GM12878 (cell line): ENCODE measurements at regions not wholly inside any gene's neighbourhood (a gene's known extent, or its start where the extent isn't known, plus 50 kb on each side); places are given as distances from the start of the nearest gene placed in this dataset.

Source experiments
- BHLHE40 ChIP-seq, 2 experiments: fragments of 450-650 bp in 1 of 2; IDR thresholded peaks; 2 replicates each; pipeline ENCODE4 v1.6.1; 2011 to 2017; ENCODE audit warnings: low read depth in 2 of 2, borderline replicate concordance in 1 of 2, improper control_type of control experiment in 1 of 2, low read length in 1 of 2, mild to moderate bottlenecking in 1 of 2
- CEBPZ ChIP-seq: fragments of 150-350 bp; IDR thresholded peaks from 2 replicates; pipeline ENCODE4 v1.6.1; 2016; ENCODE audit warnings: low read depth, low read length
- DPF2 ChIP-seq: fragments of 450-650 bp; IDR thresholded peaks from 2 replicates; pipeline ENCODE4 v1.6.1; 2017; ENCODE audit warnings: mild to moderate bottlenecking
- EZH2 ChIP-seq: IDR thresholded peaks from 2 replicates; pipeline ENCODE4 v1.6.1; 2012; ENCODE audit warnings: low read depth, mild to moderate bottlenecking, control low read depth, inconsistent platforms, low read length, borderline replicate concordance; ENCODE audit not compliant: control insufficient read depth
- IKZF1 ChIP-seq: fragments of 450-650 bp; conservative IDR thresholded peaks from 2 replicates; pipeline ENCODE4 v1.6.1; 2017; ENCODE audit warnings: antibody characterized with exemption, mild to moderate bottlenecking
- POLR2A ChIP-seq: IDR thresholded peaks from 2 replicates; pipeline ENCODE4 v1.6.1; 2011; ENCODE audit warnings: low read depth, mild to moderate bottlenecking, low read length
- POLR2AphosphoS5 ChIP-seq: IDR thresholded peaks from 2 replicates; pipeline ENCODE4 v1.6.1; 2011; ENCODE audit warnings: mild to moderate bottlenecking, low read length, inconsistent platforms
- SMC3 ChIP-seq: IDR thresholded peaks from 2 replicates; pipeline ENCODE4 v1.6.1; 2011; ENCODE audit warnings: low read length, improper control_type of control experiment, borderline replicate concordance
- SUZ12 ChIP-seq: fragments of 200-600 bp; sonication (generic); IDR thresholded peaks from one replicate; pipeline ENCODE4 v1.6.1; 2018; ENCODE audit warnings: antibody characterized with exemption, mild to moderate bottlenecking; ENCODE audit not compliant: unreplicated experiment
- USF2 ChIP-seq: IDR thresholded peaks from 2 replicates; pipeline ENCODE4 v1.6.1; 2011; ENCODE audit warnings: low read depth, low read length, improper control_type of control experiment, borderline replicate concordance
- ZBTB33 ChIP-seq: fragments of 450-650 bp; IDR thresholded peaks from 2 replicates; pipeline ENCODE4 v1.6.1; 2017; ENCODE audit warnings: mild to moderate bottlenecking
- ZBTB4 ChIP-seq: fragments of 450-650 bp; formaldehyde crosslinking; IDR thresholded peaks from 2 replicates; pipeline ENCODE4 v1.4.0; 2022; ENCODE audit warnings: mild to moderate bottlenecking, moderate library complexity
- TF ChIP-seq, protein P1 (sequence below): IDR thresholded peaks from 2 replicates; pipeline ENCODE4 v1.6.1; 2011; ENCODE audit warnings: borderline replicate concordance, low read depth, mild to moderate bottlenecking, moderate library complexity, mixed read lengths, low read length; ENCODE audit not compliant: insufficient read depth; ENCODE audit errors: extremely low read length
- TF ChIP-seq, protein P2 (sequence below), 3 experiments: IDR thresholded peaks in 2 of 3; conservative IDR thresholded peaks in 1 of 3; 2 replicates each; pipeline ENCODE4 v1.5.1; 2011; ENCODE audit warnings: low read depth in 3 of 3, low read length in 3 of 3, mild to moderate bottlenecking in 3 of 3, control low read depth in 2 of 3, moderate library complexity in 2 of 3, inconsistent platforms in 1 of 3, mixed read lengths in 1 of 3; ENCODE audit not compliant: control insufficient read depth in 2 of 3, insufficient read depth in 1 of 3; ENCODE audit errors: extremely low read depth in 1 of 3

GRCh38 chr12:114961491-114961890 lies 277.5 kb upstream of the TBX3 start:
- TF ChIP-seq BHLHE40 (IDR thresholded peaks at IDR 0.05; ENCODE audit: borderline replicate concordance in 1 of 2, low read depth in 2 of 2, low read length in 1 of 2) (no peak), USF2 (no peak), EZH2 (no peak), POLR2AphosphoS5 (no peak), DPF2 (no peak), POLR2A (no peak), ZBTB4 (no peak), CEBPZ (no peak), SMC3 (no peak), SUZ12 (no peak), IKZF1 (no peak), ZBTB33 (no peak)
- TF ChIP-seq, protein P1, sequence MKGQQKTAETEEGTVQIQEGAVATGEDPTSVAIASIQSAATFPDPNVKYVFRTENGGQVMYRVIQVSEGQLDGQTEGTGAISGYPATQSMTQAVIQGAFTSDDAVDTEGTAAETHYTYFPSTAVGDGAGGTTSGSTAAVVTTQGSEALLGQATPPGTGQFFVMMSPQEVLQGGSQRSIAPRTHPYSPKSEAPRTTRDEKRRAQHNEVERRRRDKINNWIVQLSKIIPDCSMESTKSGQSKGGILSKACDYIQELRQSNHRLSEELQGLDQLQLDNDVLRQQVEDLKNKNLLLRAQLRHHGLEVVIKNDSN, result no peak
- TF ChIP-seq, protein P2, sequence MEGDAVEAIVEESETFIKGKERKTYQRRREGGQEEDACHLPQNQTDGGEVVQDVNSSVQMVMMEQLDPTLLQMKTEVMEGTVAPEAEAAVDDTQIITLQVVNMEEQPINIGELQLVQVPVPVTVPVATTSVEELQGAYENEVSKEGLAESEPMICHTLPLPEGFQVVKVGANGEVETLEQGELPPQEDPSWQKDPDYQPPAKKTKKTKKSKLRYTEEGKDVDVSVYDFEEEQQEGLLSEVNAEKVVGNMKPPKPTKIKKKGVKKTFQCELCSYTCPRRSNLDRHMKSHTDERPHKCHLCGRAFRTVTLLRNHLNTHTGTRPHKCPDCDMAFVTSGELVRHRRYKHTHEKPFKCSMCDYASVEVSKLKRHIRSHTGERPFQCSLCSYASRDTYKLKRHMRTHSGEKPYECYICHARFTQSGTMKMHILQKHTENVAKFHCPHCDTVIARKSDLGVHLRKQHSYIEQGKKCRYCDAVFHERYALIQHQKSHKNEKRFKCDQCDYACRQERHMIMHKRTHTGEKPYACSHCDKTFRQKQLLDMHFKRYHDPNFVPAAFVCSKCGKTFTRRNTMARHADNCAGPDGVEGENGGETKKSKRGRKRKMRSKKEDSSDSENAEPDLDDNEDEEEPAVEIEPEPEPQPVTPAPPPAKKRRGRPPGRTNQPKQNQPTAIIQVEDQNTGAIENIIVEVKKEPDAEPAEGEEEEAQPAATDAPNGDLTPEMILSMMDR (IDR thresholded peaks at IDR 0.05 in 2 of 3, conservative IDR thresholded peaks at IDR 0.05 in 1 of 3; ENCODE audit: control insufficient read depth in 2 of 3, extremely low read depth in 1 of 3, insufficient read depth in 1 of 3, low read depth in 3 of 3, low read length in 3 of 3), result no peak
